Cardiac fibroblast (primary cell): ENCODE measurements at regions not wholly inside any gene's neighbourhood (a gene's known extent, or its start where the extent isn't known, plus 50 kb on each side); places are given as distances from the start of the nearest gene placed in this dataset.

ENCODE experiments used
- DNase-seq, 2 donors: peaks; one replicate each; pipeline versions ENCODE4 v3.0.0 to v3.0.0-alpha.2; 2010; ENCODE audit warnings: low read depth in 2 of 2
- H3K4me3 ChIP-seq, 2 donors: replicated peaks in 1 of 2; 1 replicate in 1 of 2; 2 replicates in 1 of 2; pipeline ENCODE4 v1.5.1; 2011; ENCODE audit warnings: low read depth in 2 of 2, low read length in 2 of 2, mild to moderate bottlenecking in 2 of 2, moderate library complexity in 1 of 2
- TF ChIP-seq, protein P1 (sequence below): IDR thresholded peaks from one replicate; pipeline ENCODE4 v1.5.1; 2011; ENCODE audit warnings: low read depth, mild to moderate bottlenecking, low read length, inconsistent platforms

DNA sequence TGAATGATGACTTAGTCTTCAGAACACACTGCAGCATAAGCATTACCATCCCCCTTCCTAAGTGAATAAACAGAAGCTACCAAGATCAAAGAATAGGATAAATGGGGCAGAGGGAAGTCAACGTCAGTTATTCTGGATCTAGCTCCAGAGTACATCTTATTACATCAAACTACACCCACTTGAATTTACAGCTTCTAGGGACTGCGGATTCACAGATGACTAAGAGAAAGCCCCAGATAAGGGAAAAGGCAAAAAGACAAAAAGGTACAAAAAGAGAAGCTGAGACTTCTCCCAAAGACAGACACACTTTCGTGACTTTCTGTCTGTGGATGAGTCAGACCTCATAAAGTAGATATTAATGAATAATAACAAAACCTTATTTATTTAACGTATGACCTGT lies 457.9 kb upstream of the BRINP1 start:
- H3K4me3 ChIP-seq = no peak overlapping the region
- TF ChIP-seq, protein P1, sequence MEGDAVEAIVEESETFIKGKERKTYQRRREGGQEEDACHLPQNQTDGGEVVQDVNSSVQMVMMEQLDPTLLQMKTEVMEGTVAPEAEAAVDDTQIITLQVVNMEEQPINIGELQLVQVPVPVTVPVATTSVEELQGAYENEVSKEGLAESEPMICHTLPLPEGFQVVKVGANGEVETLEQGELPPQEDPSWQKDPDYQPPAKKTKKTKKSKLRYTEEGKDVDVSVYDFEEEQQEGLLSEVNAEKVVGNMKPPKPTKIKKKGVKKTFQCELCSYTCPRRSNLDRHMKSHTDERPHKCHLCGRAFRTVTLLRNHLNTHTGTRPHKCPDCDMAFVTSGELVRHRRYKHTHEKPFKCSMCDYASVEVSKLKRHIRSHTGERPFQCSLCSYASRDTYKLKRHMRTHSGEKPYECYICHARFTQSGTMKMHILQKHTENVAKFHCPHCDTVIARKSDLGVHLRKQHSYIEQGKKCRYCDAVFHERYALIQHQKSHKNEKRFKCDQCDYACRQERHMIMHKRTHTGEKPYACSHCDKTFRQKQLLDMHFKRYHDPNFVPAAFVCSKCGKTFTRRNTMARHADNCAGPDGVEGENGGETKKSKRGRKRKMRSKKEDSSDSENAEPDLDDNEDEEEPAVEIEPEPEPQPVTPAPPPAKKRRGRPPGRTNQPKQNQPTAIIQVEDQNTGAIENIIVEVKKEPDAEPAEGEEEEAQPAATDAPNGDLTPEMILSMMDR = no peak
- no peak for DNase-seq

DNA sequence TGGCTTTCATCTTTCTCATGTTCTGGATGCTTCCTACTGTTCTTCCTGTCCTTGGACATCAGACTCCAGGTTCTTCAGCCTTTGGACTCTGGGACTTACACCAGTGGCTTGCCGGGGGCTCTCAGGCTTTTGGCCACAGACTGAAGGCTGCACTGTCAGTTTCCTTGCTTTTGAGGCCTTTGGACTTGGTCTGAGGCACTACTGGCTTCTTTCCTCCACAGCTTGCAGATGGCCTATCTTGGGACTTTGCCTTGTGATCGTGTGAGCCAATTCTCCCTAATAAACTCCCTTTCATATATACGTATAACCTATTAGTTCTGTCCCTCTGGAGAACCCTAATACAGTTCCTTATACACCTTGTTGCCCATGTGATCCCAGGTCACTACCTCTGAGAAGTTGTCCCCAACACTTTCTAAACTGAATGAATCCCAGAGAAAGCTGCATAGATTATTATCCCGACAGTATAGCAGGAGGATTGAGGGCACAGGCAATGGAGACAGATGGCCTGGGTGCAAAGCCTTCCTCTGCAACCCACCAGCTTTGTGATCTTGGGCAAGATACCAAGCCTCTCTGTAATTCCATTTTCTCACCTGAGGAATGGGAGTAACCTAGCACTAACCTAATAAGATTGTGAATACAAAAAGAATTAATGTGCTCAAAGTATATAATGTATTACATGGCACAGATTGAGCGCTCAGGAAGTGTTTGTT lies 449.6 kb upstream of the BRINP1 start:
- no peak overlapping the region for H3K4me3 ChIP-seq
- TF ChIP-seq, protein P1 = no peak
- DNase-seq = no peak

DNA sequence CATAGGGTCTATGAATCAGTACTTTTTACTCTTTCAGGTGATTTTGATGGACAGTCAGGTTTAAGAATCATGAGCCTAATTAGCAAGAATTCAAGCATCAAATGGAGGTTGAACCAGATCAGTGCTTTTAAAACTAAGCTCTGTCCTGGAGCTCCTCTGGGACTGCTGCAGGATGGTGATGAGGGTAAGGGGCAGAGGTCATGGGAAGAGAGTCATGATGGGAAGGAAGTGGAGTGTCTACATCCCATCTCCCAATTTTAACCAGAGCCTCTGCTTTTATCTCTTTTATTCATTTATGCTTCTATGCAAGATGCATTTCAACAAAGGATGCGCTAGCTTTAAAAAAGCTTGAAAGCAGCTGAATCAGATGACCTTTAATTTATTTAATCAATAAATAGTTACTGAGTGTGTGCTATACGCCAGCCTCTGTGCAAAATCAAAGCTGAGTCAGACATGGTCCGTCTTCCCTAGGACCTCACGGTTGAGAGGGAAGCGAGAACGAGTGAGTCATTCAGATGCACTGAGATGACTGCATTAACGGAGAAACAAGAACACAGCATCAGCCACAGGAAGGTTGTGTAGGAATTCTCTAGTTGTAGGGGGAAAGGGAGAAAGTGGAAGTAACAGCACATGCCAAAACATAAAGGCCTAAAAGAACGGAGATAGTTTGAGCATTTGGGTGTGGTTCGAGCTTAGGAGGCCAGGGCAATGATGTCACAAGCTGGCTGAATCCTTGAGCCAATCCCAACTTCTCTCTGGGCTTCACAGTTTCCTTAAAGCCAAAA lies 441.6 kb upstream of the BRINP1 start:
- H3K4me3 ChIP-seq = no peak overlapping the region
- TF ChIP-seq, protein P1 = no peak
- DNase-seq = peak in 1 of 2 donors; percentile 2

DNA sequence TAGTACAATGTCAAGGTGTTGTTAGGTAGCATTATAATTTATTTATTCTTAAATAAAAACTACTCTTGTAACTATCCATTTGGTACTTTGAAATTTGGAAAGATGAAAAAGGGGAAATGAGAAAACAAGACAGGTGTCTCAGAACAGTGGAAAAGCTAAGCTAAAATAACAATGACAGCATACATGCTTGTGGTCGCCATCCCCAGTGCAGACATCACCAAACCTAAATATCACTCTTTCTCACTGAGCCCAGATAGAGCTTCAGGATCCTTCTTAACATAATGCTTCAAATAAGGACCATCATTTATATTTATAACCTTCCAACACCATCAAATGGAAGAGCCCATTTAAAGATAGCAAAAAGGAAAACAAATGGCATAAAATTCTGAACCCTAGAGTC lies 434.4 kb upstream of the BRINP1 start:
- H3K4me3 ChIP-seq = no peak overlapping the region
- DNase-seq = no peak
- TF ChIP-seq, protein P1 = no peak

DNA sequence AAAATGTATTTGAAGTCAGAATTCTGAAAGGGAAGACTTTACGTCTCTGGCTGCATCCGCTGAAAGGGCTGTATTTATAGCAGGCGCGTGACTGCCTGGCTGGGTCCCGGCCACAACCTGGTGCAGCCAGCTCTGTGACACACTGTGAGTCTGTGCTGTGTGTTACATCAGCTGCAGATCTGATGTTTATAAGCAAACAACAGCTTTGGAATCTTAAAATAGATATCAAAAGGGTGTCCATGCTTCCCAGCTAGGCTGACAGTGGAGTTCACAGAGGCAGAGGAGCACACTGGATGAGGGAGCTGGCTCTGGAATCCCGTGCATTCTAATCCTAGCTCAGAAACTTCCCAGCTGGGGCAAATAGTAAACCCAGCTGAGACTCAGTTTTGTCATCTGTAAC lies 433.4 kb upstream of the BRINP1 start:
- no peak for DNase-seq
- TF ChIP-seq, protein P1 = no peak
- H3K4me3 ChIP-seq = no peak overlapping the region

DNA sequence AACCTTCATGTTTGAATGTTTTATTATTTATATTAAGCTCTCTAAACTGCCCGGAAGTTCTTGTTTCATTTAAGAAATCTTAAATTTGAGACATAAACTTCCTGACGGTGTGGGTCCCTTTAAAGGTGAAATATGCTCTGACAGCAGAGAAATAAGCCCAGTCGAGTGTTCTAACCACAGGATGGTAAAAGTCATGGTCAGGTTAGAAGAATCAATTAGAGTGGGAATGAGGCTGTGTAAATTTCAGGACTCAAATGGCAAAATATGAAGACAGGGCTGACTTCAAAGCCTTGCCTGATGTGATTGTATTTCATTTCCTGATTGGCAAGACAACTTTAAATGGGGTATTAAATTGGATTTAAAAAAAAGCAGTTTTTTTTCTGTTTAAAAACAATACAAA lies 432.9 kb upstream of the BRINP1 start:
- TF ChIP-seq, protein P1 = no peak
- no peak for DNase-seq
- H3K4me3 ChIP-seq = no peak overlapping the region
